H1 (cell line): ENCODE measurements at regions not wholly inside any gene's neighbourhood (a gene's known extent, or its start where the extent isn't known, plus 50 kb on each side); places are given as distances from the start of the nearest gene placed in this dataset.

Experiments used
- CEBPB ChIP-seq: IDR thresholded peaks from 2 replicates; pipeline ENCODE4 v1.6.1; 2012; ENCODE audit warnings: low read depth, low read length
- GTF2F1 ChIP-seq: IDR thresholded peaks from 2 replicates; pipeline ENCODE4 v1.6.1; 2012; ENCODE audit warnings: low read depth, low read length, improper control_type of control experiment, borderline replicate concordance
- KDM1A ChIP-seq: fragments of 200-600, 300-600 bp; sonication (generic); IDR thresholded peaks from 2 replicates; pipeline ENCODE4 v1.7.1; 2016; ENCODE audit warnings: mild to moderate bottlenecking, low read length, borderline replicate concordance
- TAF1 ChIP-seq: IDR thresholded peaks from 2 replicates; pipeline ENCODE4 v1.6.1; 2011; ENCODE audit warnings: mild to moderate bottlenecking, low read depth, low read length
- USF2 ChIP-seq: IDR thresholded peaks from 2 replicates; pipeline ENCODE4 v1.6.1; 2011; ENCODE audit warnings: low read length, improper control_type of control experiment

- TF ChIP-seq CEBPB (no peak), TAF1 (no peak), GTF2F1 (no peak), KDM1A (no peak), USF2 (no peak)
Observed at GRCh38 chr6:37558646-37559045, 59.0 kb upstream of the CCDC167 start (continued).
